Adrenal gland (tissue), 9 donors: ENCODE measurements at regions not wholly inside any gene's neighbourhood (a gene's known extent, or its start where the extent isn't known, plus 50 kb on each side); places are given as distances from the start of the nearest gene placed in this dataset.

Source experiments
- DNase-seq, 7 donors: peaks; one replicate each; pipeline ENCODE4 v3.0.0-alpha.2; 2019 to 2020
- H3K27ac ChIP-seq, 5 donors: fragments of 200-600 bp; sonication (generic) in 4 of 5; 1 replicate in 3 of 5; 2 replicates in 2 of 5; pipeline versions ENCODE4 v1.5.1 to v1.8.0; 2016 to 2020; ENCODE audit warnings: mild to moderate bottlenecking in 1 of 5
- H3K27me3 ChIP-seq: fragments of 200-600 bp; 2 replicates; pipeline ENCODE4 v1.8.0; 2021
- H3K36me3 ChIP-seq, 2 donors: fragments of 200-600 bp; replicated peaks in 1 of 2; 1 replicate in 1 of 2; 2 replicates in 1 of 2; pipeline versions ENCODE4 v1.5.1 to v1.8.0; 2018 to 2022
- H3K4me1 ChIP-seq, 2 donors: fragments of 200-600 bp; replicated peaks in 1 of 2; 1 replicate in 1 of 2; 2 replicates in 1 of 2; pipeline versions ENCODE4 v1.5.1 to v1.8.0; 2018 to 2021
- H3K4me3 ChIP-seq, 4 donors: fragments of 200-600 bp; sonication (generic) in 3 of 4; one replicate each; pipeline ENCODE4 v1.5.1; 2016 to 2018
- H3K9me3 ChIP-seq, 3 donors: fragments of 200-600 bp; sonication (generic) in 1 of 3; replicated peaks in 1 of 3; 1 replicate in 2 of 3; 2 replicates in 1 of 3; pipeline versions ENCODE4 v1.5.1 to v1.8.0; 2016 to 2021
- POLR2A ChIP-seq, 2 donors: fragments of 450-650 bp; IDR thresholded peaks; one replicate each; pipeline ENCODE4 v1.6.1; 2017; ENCODE audit warnings: antibody characterized with exemption in 2 of 2, mild to moderate bottlenecking in 2 of 2, moderate library complexity in 1 of 2
- WGBS, 4 donors: extraction: QIAGEN DNeasy Blood & Tissue Kit in 2 of 4; methylation state at CpG; one replicate each; pipeline versions ENCODE4 v1.1.5 to v1.1.7; 2013 to 2017; 5-methylcytosine and 5-hydroxymethylcytosine counted together
- intact Hi-C, 2 donors: fragments of 100-400 bp; cut with DNase I; formaldehyde crosslinking; loops; one replicate each; pipeline versions ENCODE4 v1.14.1 to v1.15.0; 2022 to 2023
- TF ChIP-seq, protein P1 (sequence below), 6 experiments: fragments of 450-650 bp in 4 of 6; fragments of 200-600 bp in 2 of 6; sonication (generic) in 1 of 6; IDR thresholded peaks; 1 replicate in 5 of 6; 2 replicates in 1 of 6; pipeline versions ENCODE4 v1.5.1 to v1.8.0; 2016 to 2021; ENCODE audit warnings: antibody characterized with exemption in 6 of 6, mild to moderate bottlenecking in 2 of 6, moderate library complexity in 1 of 6
- donor health status: healthy with polysubstance abuse.
- donor health status: Bipolar disorder and iron deficiency.
- donor health status: DM: yes; HTN: yes; CAD: no.
- donor health status: DM: no; HTN: no; CAD: no.
- donor health status: DM: no; HTN: no; CAD: no.

DNA sequence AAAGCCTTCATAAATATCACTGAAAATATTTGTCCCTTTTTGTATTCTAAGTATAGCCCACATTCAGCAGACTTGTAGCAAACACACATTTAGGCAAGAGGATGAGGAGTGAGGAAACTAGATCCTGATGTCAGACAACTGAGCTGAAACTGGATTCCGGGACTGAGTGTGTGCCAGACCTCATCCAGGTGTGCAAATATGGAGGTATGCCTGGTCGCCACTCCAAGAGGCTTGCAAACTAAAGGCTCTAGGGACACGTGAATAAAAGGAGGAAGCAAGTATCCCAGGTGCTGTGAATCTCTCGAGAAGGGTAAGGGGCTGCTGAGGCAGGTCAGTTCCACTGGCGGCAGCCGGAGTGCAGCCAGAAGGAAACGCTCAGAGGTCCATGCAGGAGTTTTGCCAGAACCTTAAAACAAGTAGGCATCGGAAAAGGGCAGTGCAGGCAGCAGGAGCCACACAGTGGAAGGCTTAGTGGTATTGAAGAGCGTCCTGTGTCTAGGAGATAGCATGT lies 77.4 kb upstream of the ALDH1B1 start:
- WGBS, 4 donors: 76 to 81% (median 79%) methylated on average over 9 of the region's 9 CpGs
- intact Hi-C loops: no loop called here
- no peaks in the 10 kb centered on the region for H3K36me3 ChIP-seq
- peaks cover 6% of the 10 kb centered on the region for H3K27me3 ChIP-seq
- no peak overlapping the region for H3K27ac ChIP-seq
- H3K9me3 ChIP-seq: no peaks in the 10 kb centered on the region
- no peaks in the 10 kb centered on the region for H3K4me1 ChIP-seq
- H3K4me3 ChIP-seq: no peak overlapping the region
- TF ChIP-seq, protein P1, sequence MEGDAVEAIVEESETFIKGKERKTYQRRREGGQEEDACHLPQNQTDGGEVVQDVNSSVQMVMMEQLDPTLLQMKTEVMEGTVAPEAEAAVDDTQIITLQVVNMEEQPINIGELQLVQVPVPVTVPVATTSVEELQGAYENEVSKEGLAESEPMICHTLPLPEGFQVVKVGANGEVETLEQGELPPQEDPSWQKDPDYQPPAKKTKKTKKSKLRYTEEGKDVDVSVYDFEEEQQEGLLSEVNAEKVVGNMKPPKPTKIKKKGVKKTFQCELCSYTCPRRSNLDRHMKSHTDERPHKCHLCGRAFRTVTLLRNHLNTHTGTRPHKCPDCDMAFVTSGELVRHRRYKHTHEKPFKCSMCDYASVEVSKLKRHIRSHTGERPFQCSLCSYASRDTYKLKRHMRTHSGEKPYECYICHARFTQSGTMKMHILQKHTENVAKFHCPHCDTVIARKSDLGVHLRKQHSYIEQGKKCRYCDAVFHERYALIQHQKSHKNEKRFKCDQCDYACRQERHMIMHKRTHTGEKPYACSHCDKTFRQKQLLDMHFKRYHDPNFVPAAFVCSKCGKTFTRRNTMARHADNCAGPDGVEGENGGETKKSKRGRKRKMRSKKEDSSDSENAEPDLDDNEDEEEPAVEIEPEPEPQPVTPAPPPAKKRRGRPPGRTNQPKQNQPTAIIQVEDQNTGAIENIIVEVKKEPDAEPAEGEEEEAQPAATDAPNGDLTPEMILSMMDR (IDR thresholded peaks at IDR 0.05): no peak
- no peak for TF ChIP-seq POLR2A (IDR thresholded peaks at IDR 0.05)
- no peak for DNase-seq

DNA sequence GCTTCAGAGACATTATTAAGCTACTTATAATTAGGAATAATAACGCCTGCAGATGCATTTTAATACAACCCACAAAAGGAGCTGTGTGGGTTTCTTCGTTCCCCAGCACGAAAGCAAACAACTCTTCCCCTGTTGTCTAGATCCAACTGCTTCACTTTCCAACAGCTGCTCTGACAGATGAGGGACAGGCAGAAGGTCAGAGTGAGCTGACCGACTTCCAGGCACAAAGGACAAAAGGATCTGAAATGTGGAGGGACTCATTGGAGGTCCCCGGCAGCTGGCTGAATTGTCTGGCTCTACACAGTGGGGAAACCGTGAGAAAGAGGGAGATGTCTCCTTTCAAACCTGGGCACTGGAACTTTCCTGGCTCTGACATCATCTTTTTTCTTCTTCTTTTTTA lies 79.1 kb upstream of the ALDH1B1 start:
- Histone ChIP-seq H3K36me3 (no peaks in the 10 kb centered on the region), H3K27me3 (peaks cover 6% of the 10 kb centered on the region), H3K27ac (no peak overlapping the region), H3K9me3 (no peaks in the 10 kb centered on the region), H3K4me1 (no peaks in the 10 kb centered on the region), H3K4me3 (no peak overlapping the region)
- TF ChIP-seq POLR2A (IDR thresholded peaks at IDR 0.05): no peak
- TF ChIP-seq, protein P1 (IDR thresholded peaks at IDR 0.05): no peak
- intact Hi-C loops: no loop called here
- no peak for DNase-seq
- 56 to 65% (median 63%) methylated on average over 6 of the region's 6 CpGs for WGBS, 4 donors

- WGBS, 4 donors: 81 to 89% (median 85%) methylated on average over 3 to 4 of the region's 4 CpGs
- H3K27ac ChIP-seq: no peak overlapping the region
- DNase-seq: no peak
- no peaks in the 10 kb centered on the region for H3K4me1 ChIP-seq
- intact Hi-C loops: no loop called here
- peaks cover 6% of the 10 kb centered on the region for H3K27me3 ChIP-seq
- no peak overlapping the region for H3K4me3 ChIP-seq
- H3K9me3 ChIP-seq: no peaks in the 10 kb centered on the region
- no peaks in the 10 kb centered on the region for H3K36me3 ChIP-seq
- no peak for TF ChIP-seq POLR2A (IDR thresholded peaks at IDR 0.05)
- TF ChIP-seq, protein P1 (IDR thresholded peaks at IDR 0.05): no peak
Measured at GRCh38 chr9:38312406-38312805, 80.1 kb upstream of the ALDH1B1 start.

DNA sequence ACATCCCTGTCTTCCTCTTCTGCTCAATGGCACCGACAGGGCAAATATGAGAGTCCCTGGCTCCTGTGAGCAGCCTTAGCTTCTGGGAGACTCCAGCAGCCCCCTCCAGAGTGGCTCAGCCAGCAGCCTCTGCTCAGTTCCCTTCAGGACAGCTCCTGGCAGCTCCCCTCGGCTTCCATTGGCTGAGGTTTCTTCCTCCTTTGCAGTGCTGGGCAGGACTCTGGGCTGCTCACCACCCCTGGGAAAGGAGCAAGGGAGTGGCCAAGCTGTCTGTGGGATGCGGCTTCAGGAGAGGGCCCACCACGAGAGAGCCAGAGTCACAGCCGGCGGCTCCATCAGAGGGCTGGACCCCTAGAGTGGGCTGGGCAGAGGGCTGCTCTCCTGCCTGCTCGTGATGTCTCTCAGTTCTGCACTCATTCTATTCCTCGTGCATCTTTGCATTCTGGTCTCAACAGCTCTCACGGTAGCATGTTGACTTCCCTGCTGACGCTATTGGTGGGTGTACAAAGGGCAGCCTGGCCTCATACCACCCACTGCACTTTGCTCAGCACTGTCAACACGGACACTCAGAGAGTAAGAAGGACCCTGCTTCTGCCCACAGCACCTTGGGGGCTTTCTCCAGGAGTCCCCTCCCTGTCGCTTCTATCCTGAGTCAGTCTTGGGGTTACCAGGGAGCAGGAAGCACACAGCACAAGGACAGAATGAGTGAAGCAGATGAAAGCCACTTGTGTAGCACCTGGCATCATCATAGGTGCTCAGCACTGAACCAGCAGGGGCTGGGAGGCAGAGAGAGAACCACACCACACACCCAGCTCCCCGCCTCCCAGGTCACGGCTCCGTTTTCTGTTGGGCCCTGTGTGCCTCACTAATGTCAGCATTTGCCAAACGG lies 80.9 kb upstream of the ALDH1B1 start:
- whole genome bisulfite sequencing, 4 donors: 55 to 72% (median 64%) methylated on average over 12 to 16 of the region's 16 CpGs
- no peaks in the 10 kb centered on the region for H3K36me3 ChIP-seq
- TF ChIP-seq, protein P1 (IDR thresholded peaks at IDR 0.05): no peak
- no peak for TF ChIP-seq POLR2A (IDR thresholded peaks at IDR 0.05)
- no peak overlapping the region for H3K4me3 ChIP-seq
- no peaks in the 10 kb centered on the region for H3K4me1 ChIP-seq
- H3K27ac ChIP-seq: no peak overlapping the region
- intact Hi-C loops: no loop called here
- DNase-seq: no peak
- no peaks in the 10 kb centered on the region for H3K9me3 ChIP-seq
- peaks cover 6% of the 10 kb centered on the region for H3K27me3 ChIP-seq
